ENCODE measurements at regions not wholly inside any gene's neighbourhood (a gene's known extent, or its start where the extent isn't known, plus 50 kb on each side); places are given as distances from the start of the nearest gene placed in this dataset.

DNA sequence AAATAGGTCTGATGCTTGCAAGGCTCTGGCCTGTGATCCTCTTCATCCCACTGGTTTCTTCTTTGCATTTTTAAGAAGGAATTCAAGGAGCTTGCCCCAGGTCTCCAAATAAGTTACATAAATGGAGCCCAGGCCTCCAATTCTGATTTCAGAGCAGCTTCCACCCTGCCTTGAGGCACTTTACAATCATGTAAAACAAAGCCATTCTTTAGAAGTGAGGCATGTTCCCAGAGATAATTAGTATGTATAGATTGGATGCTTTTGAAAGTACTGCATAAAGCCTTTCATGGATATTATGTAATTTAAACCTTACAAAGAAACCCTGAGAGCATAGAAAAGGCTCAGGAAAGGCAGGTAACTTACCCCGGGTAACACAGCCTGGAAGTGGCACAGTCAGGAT, 466.5 kb downstream of the MIAT start:
- no peak for TF ChIP-seq POLR2A (IDR thresholded peaks at IDR 0.05)
- TF ChIP-seq, protein P1, sequence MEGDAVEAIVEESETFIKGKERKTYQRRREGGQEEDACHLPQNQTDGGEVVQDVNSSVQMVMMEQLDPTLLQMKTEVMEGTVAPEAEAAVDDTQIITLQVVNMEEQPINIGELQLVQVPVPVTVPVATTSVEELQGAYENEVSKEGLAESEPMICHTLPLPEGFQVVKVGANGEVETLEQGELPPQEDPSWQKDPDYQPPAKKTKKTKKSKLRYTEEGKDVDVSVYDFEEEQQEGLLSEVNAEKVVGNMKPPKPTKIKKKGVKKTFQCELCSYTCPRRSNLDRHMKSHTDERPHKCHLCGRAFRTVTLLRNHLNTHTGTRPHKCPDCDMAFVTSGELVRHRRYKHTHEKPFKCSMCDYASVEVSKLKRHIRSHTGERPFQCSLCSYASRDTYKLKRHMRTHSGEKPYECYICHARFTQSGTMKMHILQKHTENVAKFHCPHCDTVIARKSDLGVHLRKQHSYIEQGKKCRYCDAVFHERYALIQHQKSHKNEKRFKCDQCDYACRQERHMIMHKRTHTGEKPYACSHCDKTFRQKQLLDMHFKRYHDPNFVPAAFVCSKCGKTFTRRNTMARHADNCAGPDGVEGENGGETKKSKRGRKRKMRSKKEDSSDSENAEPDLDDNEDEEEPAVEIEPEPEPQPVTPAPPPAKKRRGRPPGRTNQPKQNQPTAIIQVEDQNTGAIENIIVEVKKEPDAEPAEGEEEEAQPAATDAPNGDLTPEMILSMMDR (IDR thresholded peaks at IDR 0.05) = no peak

Measured in Peyer's patch (tissue), 4 donors.